HG02852 (cell line): ENCODE measurements at regions not wholly inside any gene's neighbourhood (a gene's known extent, or its start where the extent isn't known, plus 50 kb on each side); places are given as distances from the start of the nearest gene placed in this dataset.

Experiments
- ATAC-seq: cut with Tn5 transposase; IDR thresholded peaks from one replicate; pipeline ENCODE4 v1.9.1; 2021; ENCODE audit warnings: mild to moderate bottlenecking, moderate library complexity; ENCODE audit not compliant: unreplicated experiment

- ATAC-seq, result no peak
Observed at GRCh38 chr20:48212806-48213509, 427.7 kb upstream of the SULF2 start.

GRCh38 chr20:48211847-48212246 lies 426.6 kb upstream of the SULF2 start:
- ATAC-seq, result no peak

- no peak for ATAC-seq
Observed at GRCh38 chr20:48211238-48211637, 426.0 kb upstream of the SULF2 start.

GRCh38 chr20:48210111-48211027 lies 425.1 kb upstream of the SULF2 start:
- no peak for ATAC-seq

DNA sequence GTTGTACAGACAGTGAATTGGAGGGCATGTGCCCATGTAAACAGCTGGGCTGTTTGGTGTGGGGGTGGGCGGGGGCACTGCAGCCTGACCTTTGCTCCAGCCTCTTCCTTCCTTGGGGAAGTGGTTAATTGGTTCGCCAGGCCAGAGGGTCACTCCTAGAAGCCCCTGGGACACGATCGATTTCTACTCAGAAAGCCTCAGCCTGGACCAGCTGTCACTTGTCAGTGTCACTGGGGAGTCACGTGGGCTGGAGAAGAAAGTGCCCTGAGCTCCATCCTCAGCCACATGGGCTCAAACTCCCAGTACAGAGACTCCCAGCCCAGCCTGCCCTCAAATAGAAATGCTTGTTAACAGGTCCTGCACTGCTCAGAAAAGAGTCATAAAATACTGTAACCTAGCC lies 423.8 kb upstream of the SULF2 start:
- no peak for ATAC-seq

DNA sequence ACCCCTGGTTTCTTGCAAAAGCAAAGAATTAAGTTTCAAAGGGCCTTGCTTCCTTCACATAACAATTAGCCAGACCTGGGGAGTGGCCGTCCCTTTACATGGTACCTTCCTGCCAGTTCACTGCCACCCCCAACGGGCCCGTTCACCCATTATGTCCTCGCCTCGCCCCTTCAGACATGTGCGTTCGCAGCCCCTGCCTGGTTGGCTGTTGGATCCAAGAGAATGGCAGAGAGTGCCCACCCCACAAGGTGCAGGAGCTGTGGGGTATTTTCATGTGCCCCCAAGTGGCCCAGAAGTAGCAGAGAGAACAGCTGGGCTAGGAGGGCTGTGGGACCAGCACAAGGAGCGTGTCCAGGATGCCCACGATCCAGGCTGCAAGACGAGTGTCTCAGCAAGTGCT lies 422.9 kb upstream of the SULF2 start:
- ATAC-seq, result no peak

GRCh38 chr20:48207505-48207904 lies 422.2 kb upstream of the SULF2 start:
- no peak for ATAC-seq

DNA sequence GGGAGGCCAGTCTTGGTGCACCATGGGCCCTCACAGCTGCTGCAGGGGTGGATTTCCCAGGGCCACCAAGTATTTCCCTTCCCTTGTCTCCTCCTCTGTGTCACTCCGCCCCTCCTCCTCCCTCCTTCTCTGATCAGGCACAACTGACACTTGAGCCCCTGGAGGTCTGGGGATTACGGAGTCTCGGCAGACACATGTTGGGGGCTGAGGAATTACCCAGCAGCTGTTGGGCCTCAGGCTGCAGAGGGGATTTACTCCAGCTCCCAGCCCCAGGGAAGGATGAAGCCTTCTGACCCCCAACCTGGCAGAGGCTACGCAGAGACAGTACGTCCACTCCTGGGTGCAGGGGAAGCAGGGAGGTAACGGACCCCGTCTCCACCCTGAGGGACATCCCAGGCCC lies 420.5 kb upstream of the SULF2 start:
- ATAC-seq, result no peak

- no peak for ATAC-seq
Observed at GRCh38 chr20:48205281-48205782, 420.1 kb upstream of the SULF2 start.

DNA sequence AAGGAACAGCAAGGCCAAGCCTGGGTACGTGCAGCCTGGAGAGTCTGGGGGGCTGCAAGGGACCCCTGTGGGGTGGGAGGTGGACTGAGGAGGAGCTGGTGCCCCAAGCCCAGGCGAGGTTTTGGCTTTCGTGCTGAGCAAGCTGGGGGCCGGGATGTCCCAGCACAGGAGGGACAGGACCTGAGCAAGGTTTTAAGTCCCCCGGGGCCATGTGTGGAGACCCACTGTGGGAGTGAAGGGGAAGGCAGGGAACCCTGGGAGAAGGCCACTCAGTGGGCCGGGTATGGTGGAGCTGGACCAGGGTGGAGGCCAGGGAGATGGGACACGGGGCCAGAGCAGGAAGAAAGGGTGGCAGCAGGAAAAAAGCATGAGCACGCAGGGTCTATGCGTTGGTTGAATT lies 419.2 kb upstream of the SULF2 start:
- no peak for ATAC-seq

DNA sequence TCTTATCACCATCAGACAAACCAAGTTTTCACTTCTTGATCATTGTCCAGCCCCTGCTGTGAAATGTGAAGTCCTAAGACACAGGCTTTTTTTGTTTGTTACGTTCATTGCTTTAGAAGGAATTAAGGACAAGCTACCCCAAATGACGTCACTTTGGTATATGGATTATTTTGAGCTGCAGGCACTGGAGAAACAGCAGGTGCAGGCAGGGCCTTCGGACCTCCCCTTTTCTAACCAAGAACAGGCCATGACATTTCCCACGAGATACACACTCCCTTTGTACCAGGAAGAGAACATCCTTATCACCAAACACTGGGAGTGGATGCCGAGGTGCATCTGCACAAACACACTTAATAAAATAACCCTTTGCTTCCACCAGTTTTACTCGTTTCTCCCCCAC lies 418.0 kb upstream of the SULF2 start:
- ATAC-seq, result no peak

DNA sequence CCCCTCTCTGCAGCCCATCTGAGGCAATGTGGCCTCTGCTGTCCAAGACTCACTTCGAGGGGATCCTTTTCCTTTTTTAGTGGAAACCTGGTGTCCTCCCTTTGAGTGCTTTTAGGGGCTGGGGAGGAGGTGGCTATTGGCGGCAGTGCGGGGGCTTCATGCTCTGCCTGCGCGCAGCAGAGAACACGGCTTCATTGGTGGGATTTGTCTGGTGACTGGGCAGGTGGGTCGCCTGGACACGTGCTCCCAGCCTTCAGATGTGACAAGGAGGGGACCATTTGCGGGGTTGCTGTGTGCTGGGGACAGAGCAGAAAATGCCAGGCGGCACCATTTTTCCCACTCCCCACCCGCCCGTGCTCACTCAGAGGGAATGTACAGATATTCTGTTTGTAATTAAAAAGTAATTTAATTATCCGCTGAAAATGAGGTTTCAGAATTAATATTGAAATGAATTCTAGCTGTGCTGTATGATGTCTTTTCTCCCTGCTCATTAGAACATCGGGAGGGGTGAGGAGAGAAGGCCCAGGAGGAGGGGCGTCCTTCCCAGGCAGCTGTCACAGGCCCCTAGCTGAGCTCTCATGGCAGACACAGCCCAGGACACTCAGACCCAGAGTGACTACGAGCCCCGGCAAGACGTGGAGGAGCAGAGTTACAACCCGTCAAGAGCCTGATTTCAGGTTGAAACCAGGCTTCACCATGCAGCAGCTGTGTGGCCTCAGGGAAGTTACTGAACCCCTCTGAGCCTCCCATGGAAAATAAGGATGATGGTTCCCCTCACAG lies 417.2 kb upstream of the SULF2 start:
- no peak for ATAC-seq

- no peak for ATAC-seq
Observed at GRCh38 chr20:48201885-48202284, 416.6 kb upstream of the SULF2 start.

- ATAC-seq, result no peak
Observed at GRCh38 chr20:48201188-48201587, 415.9 kb upstream of the SULF2 start.

DNA sequence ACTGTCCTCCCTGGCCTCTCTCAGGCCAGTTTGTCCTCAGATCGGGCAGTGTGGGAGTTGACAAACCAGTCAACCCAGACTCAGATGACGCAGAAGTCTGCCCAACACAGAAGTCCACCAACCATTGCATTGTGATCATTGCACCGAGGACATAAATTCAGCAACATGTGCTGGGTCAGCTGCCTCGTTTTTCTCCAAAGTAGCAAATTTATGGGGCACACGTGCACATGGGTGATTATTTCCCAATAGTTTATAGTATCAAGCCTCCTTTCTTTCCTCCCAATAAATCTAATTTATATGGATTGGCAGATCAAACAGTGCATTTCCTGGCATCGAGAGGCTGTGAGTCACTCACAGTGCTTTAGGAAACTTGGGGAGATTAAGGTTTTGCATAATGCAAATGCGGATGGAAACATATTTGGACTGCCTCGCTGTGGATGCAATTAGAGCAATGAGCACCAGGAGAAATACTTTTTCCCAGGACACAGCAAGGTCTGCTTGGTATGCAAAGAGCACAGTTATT lies 413.7 kb upstream of the SULF2 start:
- no peak for ATAC-seq

- no peak for ATAC-seq
Observed at GRCh38 chr20:48197066-48197465, 411.8 kb upstream of the SULF2 start.

DNA sequence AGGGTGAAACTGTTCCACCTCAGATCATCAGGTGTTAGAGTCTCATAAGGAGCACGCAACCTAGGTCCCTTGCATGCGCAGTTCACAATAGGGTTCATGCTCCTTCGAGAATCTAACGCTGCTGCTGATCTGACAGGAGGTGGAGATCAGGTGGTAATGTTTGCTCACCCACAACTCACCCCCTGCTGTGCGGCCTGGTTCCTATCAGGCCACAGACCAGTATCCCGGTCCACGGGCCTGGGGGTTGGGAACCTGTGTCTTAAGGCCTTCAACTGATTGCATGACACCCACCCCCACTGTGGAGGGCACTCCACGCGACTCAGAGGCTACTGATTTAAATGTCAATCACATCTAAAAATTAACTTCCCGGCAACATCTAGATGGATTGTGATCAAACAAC lies 411.2 kb upstream of the SULF2 start:
- ATAC-seq, result no peak

- ATAC-seq, result no peak
Observed at GRCh38 chr20:48196001-48196400, 410.7 kb upstream of the SULF2 start.

DNA sequence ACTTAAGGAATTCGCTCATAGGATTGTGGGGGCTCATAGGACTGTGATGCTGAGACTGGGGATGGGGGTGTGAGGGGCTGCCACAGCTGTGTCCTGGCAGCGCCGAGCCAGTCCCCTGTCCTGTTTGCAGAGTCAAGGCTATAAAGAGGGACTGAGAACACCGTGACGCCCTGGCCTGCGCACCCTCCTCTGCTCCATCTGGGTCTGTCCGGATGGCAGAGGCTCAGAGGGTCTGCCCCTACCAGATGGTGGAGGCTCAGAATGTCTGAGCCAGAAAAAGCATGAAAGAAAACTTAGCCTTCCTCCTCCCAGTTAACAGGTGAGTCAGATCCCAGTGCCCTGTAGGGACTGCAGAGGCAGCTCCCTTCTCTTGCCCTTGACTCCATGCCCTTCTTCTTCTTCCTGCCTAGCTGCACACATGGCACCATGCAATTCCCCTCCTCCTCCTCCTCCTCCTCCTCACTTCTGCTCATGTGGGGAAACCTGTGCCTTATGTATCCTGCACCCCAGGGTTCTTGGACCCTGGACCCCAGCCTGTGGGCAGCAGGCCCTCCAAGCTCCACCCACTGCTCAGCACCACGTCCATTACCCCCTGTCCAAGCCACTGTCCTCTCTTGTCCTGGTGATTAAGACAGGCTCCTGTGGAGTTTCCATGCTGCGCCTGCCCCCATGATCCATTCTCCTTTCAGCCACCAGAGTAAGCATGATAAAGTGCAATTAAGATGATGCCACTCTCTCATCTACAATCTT lies 410.0 kb upstream of the SULF2 start:
- ATAC-seq, result no peak

DNA sequence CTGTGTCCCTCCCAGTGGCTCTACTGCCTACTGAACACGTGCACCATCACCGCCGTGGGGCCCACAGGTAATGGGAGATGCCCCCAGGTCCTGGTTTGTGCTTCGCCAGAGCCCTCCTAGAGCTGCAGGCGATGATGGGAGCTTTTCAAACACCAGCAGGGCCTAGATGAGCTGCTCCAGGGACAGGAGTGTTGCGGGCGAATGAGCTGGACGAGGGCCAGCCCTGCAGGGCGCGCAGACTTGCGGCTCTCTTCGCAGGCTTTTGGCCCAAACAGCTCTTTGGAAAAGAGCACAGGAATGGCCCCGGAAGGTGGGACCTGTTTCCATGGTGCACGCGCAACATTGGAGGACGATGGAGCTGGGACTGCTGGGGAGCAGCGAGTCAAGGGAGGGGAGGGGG lies 409.3 kb upstream of the SULF2 start:
- ATAC-seq, result no peak
